K562 (cell line): ENCODE measurements at regions not wholly inside any gene's neighbourhood (a gene's known extent, or its start where the extent isn't known, plus 50 kb on each side); places are given as distances from the start of the nearest gene placed in this dataset.

Experiments
- CBX5 ChIP-seq: IDR thresholded peaks from 2 replicates; pipeline ENCODE4 v1.6.1; 2014; ENCODE audit warnings: low read depth, borderline replicate concordance
- HMG20B ChIP-seq: fragments of 250-450 bp; sonication (Bioruptor Pico); IDR thresholded peaks from 2 replicates; pipeline ENCODE4 v1.5.0; 2021; ENCODE audit warnings: mild to moderate bottlenecking
- RBM15 ChIP-seq: fragments of 200-400 bp; formaldehyde crosslinking; IDR thresholded peaks from 2 replicates; pipeline ENCODE4 v1.6.1; 2018; ENCODE audit warnings: mild to moderate bottlenecking, low read length, moderate library complexity; ENCODE audit not compliant: insufficient read depth
- RCOR1 ChIP-seq, 2 experiments: IDR thresholded peaks; 2 replicates each; pipeline ENCODE4 v1.6.1; 2012; ENCODE audit warnings: low read depth in 2 of 2, low read length in 2 of 2, borderline replicate concordance in 1 of 2, improper control_type of control experiment in 1 of 2
- RUNX1 ChIP-seq: sonication (generic); IDR thresholded peaks from 2 replicates; pipeline ENCODE4 v1.6.1; 2016; ENCODE audit warnings: antibody characterized with exemption, low read depth
- ZBTB7A ChIP-seq: IDR thresholded peaks from 2 replicates; pipeline ENCODE4 v1.6.1; 2011; ENCODE audit warnings: low read depth, mild to moderate bottlenecking, low read length, moderate library complexity, borderline replicate concordance; ENCODE audit not compliant: control insufficient read depth
- ZNF347 ChIP-seq: fragments of 450-650 bp; formaldehyde crosslinking; IDR thresholded peaks from 2 replicates; pipeline ENCODE4 v1.4.0; 2020; ENCODE audit warnings: low read depth, mild to moderate bottlenecking, moderate library complexity
- ZNF707 ChIP-seq: fragments of 250-450 bp; sonication (Bioruptor Pico); conservative IDR thresholded peaks from 2 replicates; pipeline ENCODE4 v1.8.0; 2022; ENCODE audit warnings: inconsistent platforms, mild to moderate bottlenecking, moderate library complexity
- TF ChIP-seq, protein P1 (sequence below): fragments of 450-650 bp; IDR thresholded peaks from 2 replicates; pipeline ENCODE4 v1.6.1; 2016; ENCODE audit warnings: low read depth
- TF ChIP-seq, protein P2 (sequence below): fragments of 450-650 bp; IDR thresholded peaks from 2 replicates; pipeline ENCODE4 v1.6.1; 2017; ENCODE audit warnings: antibody characterized with exemption, mild to moderate bottlenecking
- TF ChIP-seq, protein P3 (sequence below): fragments of 450-650 bp; formaldehyde crosslinking; IDR thresholded peaks from 2 replicates; pipeline ENCODE4 v1.4.0; 2020; ENCODE audit warnings: mild to moderate bottlenecking, mixed read lengths
- TF ChIP-seq, protein P4 (sequence below): fragments of 250-450 bp; sonication (Bioruptor Pico); IDR thresholded peaks from 2 replicates; pipeline ENCODE4 v1.9.0; 2021; ENCODE audit warnings: mild to moderate bottlenecking

DNA sequence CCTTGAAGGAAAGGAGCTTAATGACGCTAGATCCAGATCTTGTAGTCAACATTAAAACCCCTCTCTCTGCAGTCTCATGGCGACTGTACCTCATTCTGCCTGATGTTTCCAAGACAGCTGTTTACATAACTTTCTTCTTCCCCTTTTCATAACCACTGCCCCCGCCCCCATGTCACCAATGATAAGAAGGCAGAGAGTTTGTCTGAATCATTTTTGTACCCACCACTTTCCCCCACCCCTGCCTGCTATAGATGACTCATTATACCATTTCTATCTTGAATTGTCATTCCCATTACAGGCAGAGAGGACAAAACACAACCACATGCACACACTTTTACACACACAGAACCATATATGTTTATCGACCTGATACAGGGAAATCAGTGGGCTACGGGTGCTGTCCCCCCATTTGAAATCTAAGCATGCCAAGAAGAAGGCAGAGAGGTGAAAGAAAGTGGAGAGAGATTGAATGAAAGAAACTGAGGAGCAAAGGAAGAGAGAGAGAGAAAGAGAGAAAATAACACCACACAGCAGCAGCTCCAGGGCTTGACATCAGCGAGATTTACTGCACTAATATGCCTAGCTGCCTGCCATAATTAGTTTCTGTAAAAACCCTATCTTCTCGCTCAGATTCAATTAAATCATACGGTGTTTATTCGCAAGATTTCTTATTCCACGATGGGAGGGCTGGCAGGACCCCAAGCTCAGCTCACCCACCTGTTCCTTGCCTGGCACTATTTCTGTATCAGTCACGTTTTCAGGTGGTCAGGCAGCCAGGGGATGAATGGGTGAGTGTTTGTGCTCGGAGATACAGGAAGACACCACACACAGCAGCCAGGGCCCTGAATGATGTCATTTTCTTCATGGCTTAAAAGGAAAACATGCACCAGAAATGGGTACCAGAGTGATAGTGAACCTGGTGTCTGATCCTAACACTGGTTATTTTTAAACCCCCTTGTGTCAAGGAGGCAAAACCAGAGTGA lies 114.3 kb upstream of the SERP2 start (continued):
- TF ChIP-seq, protein P1, sequence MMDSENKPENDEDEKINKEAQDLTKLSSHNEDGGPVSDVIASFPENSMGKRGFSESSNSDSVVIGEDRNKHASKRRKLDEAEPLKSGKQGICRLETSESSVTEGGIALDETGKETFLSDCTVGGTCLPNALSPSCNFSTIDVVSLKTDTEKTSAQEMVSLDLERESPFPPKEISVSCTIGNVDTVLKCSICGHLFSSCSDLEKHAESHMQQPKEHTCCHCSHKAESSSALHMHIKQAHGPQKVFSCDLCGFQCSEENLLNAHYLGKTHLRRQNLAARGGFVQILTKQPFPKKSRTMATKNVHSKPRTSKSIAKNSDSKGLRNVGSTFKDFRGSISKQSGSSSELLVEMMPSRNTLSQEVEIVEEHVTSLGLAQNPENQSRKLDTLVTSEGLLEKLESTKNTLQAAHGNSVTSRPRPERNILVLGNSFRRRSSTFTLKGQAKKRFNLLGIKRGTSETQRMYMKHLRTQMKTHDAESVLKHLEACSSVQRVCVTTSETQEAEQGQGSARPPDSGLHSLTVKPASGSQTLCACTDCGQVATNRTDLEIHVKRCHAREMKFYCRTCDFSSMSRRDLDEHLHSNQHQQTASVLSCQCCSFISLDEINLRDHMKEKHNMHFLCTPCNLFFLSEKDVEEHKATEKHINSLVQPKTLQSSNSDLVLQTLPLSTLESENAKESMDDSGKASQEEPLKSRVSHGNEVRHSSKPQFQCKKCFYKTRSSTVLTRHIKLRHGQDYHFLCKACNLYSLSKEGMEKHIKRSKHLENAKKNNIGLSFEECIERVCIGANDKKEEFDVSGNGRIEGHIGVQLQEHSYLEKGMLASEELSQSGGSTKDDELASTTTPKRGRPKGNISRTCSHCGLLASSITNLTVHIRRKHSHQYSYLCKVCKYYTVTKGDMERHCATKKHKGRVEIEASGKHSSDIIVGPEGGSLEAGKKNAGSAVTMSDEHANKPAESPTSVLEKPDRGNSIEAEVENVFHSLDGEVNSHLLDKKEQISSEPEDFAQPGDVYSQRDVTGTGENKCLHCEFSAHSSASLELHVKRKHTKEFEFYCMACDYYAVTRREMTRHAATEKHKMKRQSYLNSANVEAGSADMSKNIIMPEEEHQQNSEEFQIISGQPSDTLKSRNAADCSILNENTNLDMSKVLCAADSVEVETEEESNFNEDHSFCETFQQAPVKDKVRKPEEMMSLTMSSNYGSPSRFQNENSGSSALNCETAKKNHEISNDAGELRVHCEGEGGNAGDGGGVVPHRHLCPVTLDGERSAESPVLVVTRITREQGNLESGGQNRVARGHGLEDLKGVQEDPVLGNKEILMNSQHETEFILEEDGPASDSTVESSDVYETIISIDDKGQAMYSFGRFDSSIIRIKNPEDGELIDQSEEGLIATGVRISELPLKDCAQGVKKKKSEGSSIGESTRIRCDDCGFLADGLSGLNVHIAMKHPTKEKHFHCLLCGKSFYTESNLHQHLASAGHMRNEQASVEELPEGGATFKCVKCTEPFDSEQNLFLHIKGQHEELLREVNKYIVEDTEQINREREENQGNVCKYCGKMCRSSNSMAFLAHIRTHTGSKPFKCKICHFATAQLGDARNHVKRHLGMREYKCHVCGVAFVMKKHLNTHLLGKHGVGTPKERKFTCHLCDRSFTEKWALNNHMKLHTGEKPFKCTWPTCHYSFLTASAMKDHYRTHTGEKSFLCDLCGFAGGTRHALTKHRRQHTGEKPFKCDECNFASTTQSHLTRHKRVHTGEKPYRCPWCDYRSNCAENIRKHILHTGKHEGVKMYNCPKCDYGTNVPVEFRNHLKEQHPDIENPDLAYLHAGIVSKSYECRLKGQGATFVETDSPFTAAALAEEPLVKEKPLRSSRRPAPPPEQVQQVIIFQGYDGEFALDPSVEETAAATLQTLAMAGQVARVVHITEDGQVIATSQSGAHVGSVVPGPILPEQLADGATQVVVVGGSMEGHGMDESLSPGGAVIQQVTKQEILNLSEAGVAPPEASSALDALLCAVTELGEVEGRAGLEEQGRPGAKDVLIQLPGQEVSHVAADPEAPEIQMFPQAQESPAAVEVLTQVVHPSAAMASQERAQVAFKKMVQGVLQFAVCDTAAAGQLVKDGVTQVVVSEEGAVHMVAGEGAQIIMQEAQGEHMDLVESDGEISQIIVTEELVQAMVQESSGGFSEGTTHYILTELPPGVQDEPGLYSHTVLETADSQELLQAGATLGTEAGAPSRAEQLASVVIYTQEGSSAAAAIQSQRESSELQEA = no peak
- TF ChIP-seq HMG20B = no peak
- TF ChIP-seq RUNX1 = no peak
- TF ChIP-seq ZNF347 = no peak
- TF ChIP-seq, protein P2, sequence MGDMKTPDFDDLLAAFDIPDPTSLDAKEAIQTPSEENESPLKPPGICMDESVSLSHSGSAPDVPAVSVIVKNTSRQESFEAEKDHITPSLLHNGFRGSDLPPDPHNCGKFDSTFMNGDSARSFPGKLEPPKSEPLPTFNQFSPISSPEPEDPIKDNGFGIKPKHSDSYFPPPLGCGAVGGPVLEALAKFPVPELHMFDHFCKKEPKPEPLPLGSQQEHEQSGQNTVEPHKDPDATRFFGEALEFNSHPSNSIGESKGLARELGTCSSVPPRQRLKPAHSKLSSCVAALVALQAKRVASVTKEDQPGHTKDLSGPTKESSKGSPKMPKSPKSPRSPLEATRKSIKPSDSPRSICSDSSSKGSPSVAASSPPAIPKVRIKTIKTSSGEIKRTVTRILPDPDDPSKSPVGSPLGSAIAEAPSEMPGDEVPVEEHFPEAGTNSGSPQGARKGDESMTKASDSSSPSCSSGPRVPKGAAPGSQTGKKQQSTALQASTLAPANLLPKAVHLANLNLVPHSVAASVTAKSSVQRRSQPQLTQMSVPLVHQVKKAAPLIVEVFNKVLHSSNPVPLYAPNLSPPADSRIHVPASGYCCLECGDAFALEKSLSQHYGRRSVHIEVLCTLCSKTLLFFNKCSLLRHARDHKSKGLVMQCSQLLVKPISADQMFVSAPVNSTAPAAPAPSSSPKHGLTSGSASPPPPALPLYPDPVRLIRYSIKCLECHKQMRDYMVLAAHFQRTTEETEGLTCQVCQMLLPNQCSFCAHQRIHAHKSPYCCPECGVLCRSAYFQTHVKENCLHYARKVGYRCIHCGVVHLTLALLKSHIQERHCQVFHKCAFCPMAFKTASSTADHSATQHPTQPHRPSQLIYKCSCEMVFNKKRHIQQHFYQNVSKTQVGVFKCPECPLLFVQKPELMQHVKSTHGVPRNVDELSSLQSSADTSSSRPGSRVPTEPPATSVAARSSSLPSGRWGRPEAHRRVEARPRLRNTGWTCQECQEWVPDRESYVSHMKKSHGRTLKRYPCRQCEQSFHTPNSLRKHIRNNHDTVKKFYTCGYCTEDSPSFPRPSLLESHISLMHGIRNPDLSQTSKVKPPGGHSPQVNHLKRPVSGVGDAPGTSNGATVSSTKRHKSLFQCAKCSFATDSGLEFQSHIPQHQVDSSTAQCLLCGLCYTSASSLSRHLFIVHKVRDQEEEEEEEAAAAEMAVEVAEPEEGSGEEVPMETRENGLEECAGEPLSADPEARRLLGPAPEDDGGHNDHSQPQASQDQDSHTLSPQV = no peak
- TF ChIP-seq, protein P3, sequence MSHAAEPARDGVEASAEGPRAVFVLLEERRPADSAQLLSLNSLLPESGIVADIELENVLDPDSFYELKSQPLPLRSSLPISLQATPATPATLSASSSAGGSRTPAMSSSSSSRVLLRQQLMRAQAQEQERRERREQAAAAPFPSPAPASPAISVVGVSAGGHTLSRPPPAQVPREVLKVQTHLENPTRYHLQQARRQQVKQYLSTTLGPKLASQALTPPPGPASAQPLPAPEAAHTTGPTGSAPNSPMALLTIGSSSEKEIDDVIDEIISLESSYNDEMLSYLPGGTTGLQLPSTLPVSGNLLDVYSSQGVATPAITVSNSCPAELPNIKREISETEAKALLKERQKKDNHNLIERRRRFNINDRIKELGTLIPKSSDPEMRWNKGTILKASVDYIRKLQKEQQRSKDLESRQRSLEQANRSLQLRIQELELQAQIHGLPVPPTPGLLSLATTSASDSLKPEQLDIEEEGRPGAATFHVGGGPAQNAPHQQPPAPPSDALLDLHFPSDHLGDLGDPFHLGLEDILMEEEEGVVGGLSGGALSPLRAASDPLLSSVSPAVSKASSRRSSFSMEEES = no peak
- TF ChIP-seq ZNF707 (CRISPR knock-in tag) = no peak
- TF ChIP-seq CBX5 = 0 out of 2 replicates have a peak, but pooled peaks have one; percentile 41
- no peak for TF ChIP-seq RBM15
- TF ChIP-seq, protein P4, sequence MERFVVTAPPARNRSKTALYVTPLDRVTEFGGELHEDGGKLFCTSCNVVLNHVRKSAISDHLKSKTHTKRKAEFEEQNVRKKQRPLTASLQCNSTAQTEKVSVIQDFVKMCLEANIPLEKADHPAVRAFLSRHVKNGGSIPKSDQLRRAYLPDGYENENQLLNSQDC (CRISPR knock-in tag) = no peak
- TF ChIP-seq RCOR1 (IDR thresholded peaks at IDR 0.05; ENCODE audit: borderline replicate concordance in 1 of 2, low read depth in 2 of 2, low read length in 2 of 2) = peak; percentile 36 to 40; a peak in 2 of 4 replicates
- no peak for TF ChIP-seq ZBTB7A
